HG03103 (cell line): ENCODE measurements at regions not wholly inside any gene's neighbourhood (a gene's known extent, or its start where the extent isn't known, plus 50 kb on each side); places are given as distances from the start of the nearest gene placed in this dataset.
A peak's percentile ranks its signal among the peaks of the same experiment; 100 is the strongest.
"Not testable (repeated sequence)": the region's sequence is repeated elsewhere in the genome, so short reads cannot be mapped to it uniquely, and the experiment has no call there.

Experiments
- ATAC-seq: cut with Tn5 transposase; IDR thresholded peaks from one replicate; pipeline ENCODE4 v1.9.1; 2021; ENCODE audit warnings: low read depth; ENCODE audit not compliant: unreplicated experiment

DNA sequence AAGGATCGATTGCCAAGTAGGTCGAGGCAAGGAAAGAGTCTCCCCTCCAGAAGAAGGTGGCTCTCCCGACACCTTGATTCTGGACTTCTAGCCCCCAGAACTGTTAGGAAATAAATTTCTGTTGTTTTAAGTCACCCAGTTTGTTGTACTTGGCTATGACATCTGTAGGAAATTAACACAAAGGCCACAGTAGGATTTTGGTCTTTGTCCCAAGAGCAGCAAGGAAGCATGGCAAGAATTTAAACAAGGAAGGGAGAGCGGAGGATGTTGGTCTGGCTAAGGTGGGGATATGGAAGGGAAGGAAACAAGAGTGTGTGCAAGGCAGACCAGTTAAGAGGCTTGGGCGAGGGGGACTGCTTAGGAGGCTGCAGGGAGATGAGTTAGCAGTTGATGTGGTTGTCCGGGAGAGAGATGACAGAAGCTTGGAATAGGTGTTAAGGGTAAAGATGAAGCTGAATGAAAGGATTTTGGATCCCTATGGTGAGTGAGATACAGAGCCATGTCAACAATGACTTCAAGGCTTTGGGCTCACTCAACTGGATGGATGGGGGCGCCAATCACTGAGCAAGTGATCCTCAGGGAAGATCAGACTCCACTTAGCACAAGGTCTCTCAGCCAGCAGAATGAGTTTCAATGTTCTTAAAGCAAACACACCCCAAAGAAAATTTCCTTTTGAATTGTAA is 140.5 kb upstream of the ZNF217 start:
- no peak for ATAC-seq

DNA sequence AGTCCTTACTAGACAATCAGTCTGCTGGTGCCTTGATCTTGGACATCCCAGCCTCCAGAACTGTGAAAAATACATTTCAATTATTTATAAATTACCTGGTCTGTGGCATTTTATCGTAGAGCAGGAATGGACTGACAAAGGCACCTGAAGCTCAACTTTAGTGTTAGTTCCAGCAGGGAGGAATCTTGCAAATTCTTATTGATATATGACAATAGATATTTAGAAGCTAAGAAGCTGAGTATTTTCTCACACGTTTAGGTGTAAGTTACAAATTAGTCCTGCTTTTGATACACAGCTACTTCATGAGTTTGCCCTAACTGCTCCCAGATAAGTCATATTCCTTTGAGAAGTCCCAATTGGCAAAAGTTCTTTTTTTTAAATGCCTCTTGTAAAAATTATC is 138.0 kb upstream of the ZNF217 start:
- no peak for ATAC-seq

DNA sequence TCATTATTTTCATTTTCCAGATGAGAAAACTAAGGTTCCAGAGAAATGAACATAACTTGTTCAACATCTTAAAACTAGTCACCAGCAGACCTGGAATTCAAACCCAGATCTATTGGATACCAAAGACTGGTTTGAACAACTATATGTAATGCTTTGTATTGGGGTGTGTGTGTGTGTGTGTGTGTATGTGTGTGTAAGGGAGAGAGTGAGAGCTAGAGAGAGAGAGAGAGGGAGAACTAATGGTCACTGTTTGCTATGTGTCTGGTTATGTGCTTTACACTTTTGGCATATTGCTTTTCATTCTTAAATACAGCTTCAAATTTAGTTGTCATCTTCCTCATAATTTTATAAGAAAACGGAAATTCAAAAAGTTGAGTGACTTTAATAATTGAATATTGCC is 134.7 kb upstream of the ZNF217 start:
- ATAC-seq = no peak

DNA sequence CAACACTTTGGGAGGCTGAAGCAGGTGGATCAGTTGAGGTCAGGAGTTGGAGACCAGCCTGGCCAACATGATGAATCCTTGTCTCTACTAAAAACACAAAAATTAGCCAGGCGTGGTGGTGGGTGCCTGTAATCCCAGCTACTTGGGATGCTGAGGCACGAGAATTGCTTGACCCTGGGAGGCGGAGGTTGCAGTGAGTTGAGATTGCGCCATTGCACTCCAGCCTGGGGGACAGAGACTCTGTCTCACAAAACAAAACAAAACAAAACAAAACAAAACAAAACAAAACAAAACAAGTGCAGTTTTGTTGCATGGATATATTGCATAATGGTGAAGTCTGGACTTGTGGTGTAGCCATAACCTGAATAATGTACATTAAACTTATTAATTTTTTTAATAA is 133.6 kb upstream of the ZNF217 start:
- ATAC-seq = not testable (repeated sequence)

DNA sequence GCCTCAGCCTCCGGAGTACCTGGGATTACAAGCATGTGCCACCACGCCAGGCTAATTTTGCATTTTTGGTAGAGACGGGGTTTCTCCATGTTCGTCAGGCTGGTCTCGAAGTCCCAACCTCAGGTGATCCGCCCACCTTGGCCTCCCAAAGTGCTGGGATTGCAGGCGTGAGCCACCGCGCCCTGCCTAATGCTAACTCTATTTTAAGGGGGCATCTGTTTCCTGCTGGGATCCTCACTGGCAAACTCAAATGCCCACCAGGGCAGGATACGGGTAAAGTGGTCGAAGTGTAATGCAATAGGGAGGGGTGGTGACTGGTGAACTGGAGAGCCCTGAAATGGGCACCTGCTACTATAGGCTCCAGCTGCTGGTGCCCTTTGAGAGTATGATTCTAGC is 131.9 kb upstream of the ZNF217 start:
- no peak for ATAC-seq

DNA sequence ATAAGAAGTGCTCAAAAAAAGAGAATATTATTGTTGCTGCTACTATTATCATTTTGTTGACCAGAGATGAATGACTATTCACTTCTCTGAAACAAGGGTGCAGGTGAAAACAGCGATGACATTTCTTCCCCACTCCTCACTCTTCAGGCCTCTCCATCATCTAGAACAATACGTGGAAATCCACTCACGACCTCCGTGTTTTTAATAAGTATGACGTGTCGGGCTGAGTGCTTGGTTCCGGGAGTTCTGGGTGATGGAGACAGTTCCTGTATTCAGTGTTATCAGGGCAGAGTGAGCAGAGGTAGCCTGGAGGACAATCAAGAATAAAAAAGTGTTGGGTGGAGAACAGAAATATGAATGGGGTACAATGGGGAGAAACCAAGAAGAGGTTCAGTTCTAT is 130.0 kb upstream of the ZNF217 start:
- no peak for ATAC-seq

DNA sequence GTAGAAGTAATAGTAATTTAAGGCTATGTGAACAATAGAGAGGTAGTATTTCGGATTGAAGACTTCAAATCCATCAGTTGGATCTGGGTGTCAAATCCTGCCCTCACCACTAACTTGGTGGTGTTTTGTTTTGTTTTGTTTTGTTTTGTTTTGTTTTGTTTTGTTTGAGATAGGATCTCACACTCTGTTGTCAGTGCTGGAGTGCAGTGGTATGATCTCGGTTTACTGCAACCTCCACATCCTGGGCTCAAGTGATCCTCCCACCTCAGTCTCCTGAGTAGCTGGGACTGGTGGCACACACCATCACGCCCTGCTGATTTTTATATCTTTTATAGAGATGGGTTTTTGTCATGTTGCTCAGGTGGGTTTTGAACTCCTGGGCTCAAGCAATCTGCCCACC is 129.4 kb upstream of the ZNF217 start:
- no peak for ATAC-seq

DNA sequence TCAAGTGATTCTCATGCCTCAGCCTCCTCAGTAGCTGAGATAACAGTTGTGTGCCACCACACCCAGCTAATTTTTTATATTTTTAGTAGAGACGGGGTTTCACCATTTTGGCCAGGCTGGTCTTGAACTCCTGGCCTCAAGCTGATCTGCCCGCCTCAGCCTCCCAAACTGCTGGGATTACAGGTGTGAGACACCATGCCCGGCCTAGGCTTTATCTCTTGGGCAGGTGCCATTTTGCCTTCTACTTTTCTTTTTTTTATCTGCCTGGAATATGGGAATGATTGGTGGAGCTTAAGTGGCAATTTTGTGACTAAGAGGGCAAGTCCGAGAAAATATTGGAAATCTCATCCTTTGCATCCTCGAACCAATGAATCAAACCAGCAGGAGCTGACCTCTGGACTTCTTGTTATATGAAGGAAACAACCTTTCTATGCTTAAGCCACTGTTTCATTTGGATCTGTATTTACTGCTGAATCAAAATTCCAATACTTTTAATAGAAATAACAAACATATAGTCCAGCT is 128.9 kb upstream of the ZNF217 start:
- no peak for ATAC-seq

DNA sequence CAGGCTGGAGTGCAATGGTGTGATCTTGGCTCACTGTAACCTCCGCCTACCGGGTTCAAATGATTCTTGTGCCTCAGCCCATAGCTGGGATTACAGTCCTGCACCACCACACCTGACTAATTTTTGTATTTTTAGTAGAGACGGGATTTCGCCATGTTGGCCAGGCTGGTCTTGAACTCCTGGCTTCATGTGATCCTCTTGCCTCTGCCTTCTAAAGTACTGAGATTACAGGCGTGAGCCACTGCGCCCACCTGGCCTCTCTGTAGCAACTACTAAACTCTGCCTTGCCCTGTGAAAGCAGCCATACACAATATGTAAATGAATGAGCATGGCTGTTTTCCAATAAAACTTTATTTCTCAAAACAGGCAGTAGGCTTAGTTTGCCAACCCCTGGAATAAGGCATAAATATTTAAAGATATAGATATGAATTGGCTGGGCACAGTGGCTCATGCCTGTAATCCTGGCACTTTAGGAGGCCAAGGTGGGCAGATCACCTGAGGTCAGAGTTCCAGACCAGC is 127.9 kb upstream of the ZNF217 start:
- not testable (repeated sequence) for ATAC-seq

DNA sequence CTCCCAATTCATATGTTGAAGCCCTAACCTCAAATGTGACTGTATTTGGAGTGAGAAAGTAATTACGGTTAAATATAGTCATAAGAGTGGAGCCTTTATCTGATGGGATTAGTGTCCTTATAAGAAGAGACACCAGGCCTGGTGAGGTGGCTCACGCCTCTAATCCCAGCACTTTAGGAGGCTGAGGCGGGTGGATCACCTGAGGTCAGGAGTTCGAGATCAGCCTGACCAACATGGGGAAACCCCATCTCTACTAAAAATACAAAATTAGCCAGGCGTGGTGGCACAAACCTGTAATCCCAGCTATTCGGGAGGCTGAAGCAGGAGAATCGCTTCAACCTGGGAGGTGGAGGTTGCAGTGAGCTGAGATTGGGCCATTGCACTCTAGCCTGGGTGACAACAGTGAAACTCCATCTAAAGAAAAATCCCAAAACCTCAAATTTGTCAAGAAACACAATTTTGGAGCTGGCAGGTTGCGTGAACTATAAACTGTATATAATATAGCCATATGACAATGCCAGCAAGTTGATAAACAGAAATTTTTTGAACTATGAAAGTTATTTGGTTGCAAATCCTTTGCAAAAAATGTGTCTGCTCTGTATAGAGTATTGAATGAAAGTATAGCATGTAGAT is 125.6 kb upstream of the ZNF217 start:
- not testable (repeated sequence) for ATAC-seq

DNA sequence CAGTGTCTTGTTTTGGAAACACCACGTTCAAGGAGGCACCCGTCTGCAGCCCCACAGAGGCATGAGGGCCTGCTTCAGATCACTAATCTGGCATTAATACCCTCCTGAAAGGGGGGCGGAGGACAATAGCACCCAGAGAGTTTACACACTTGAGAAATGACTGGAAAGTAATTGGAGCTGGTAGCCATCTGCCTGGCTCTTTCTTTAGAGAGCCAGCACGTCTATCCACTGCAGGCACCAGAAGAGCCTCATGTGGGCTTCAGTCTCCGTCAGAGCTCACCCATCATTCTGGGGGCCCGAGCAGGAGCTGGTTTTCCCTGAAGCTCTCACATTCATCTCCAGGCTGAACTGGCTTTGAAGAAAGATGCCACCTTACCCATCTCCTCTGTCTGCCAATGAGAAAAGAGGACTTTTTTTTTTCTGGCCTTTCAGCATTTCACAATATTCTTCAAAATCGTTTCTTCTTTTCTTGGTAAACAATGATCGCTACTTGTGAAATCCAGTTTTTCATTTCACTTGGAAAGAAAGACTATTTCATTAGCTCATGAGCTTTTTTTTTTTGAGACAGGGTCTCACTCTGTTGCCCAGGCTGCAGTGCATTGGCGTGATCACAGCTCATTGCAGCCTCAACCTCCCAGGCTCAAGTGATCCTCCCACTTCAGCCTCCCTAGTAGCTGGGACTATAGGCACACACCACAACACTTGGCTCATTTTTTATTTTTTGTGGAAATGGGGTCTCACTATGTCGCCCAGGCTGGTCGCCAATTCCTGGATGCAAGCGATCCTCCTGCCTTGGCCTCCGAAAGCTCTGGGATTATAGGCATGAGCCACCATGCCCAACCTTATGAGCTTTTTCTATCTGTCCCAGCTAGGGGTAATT is 124.7 kb upstream of the ZNF217 start:
- ATAC-seq = no peak

DNA sequence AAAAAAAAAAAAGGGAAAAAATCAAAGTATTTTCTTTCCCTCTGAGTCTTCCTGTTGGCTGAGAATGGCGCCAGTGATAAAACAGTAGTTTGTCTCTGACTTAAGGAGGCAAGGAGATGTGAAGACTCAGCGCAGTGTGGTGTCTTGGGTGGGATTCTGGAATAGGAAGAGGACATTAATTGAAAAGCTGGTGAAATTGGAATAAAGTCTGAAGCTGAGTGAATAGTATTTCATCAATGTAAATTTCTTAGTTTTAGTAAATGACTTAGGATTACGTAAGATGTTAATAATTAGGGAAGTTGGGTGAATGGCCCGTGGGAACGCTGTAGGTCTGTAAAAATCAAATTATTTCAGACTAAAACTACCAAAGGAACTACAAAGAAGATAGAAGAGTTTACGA is 122.8 kb upstream of the ZNF217 start:
- no peak for ATAC-seq

DNA sequence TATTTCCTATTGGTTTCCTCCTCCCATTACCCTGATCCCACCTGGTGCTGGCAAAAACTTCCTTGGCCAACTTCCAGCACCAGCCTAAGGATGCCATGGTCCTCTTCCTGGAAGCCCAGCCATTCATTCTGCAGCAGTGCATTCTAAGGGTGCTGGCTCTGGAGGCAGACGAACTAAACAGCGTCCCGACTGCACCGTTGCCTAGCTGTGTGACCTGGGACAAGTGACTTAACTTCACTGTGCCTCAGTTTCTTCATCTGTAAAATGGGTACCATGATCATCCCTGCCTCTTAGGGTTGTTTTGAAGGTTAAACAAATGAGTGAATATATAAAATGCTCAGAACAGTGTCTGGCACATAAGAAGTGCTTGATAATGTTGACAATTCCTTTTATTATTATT is 120.9 kb upstream of the ZNF217 start:
- ATAC-seq = no peak

DNA sequence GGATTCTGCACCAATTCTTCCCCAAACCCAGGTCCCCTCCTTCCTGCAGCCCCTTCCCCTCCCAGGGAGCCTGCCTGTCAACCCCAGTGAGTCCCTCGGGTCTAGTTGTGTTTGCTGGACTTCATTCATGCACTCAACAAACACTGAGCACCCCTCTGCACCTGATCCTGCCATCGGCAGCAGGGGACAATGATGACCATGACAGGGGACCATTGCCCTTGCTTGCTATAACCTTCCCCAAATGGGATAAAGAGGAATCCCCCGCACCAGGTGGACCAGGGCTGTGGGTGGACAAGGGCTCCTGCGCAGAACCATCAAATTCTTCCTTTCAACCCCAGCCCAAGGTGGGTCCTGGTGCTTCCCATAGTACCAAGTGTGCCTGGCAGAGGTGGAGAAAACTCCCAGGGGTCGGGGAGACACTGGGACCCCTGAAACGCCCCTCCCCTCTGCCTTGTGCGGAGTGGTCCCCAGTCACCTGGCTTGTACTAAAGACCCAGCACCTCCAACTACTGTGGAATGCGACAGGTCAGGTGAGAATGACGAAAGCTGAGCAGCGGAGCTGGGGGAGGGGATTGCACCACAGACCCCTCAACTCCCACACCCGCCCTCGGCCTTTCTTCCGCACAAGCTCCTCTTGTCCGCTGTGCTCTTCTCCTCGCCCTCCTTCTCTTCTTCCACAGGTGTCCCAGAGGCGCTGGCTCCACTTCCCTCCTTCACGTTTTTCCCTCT is 119.9 kb upstream of the ZNF217 start:
- no peak for ATAC-seq

DNA sequence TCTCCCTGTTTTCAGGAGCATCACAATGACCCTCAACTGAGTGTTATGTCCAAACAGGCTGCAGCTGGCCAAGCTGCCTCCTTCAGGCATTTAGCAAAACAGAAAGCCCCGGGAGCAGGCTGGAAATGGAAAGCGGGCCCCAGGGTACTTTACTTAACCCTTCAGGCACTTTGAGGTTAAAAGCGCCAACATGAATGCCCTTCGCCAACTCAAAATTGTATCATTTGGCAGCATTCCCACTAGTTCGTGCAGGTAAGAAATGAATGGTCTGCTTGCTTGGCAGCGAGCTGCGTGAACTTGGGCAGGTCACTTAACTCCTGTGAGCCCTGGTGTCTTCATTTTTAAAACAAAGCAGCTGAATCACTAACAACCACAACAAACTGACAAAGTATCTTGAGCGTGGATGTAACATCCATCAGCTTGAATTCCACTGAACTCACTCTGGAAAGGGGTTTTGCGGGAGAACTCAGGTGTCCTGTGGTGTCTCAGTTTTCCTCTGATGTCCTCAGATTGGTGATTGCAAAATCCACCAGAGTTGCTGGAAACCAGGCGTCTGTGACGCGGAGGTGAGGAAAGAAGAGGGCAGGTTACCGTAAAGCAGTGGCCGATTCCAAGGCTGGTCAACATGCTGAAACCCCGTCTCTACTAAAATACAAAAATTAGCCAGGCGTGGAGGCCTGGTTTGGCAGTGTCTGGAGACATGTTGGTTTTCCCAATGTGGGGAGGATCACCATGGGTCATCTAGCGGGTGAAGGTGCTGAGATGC is 118.8 kb upstream of the ZNF217 start:
- no peak for ATAC-seq

DNA sequence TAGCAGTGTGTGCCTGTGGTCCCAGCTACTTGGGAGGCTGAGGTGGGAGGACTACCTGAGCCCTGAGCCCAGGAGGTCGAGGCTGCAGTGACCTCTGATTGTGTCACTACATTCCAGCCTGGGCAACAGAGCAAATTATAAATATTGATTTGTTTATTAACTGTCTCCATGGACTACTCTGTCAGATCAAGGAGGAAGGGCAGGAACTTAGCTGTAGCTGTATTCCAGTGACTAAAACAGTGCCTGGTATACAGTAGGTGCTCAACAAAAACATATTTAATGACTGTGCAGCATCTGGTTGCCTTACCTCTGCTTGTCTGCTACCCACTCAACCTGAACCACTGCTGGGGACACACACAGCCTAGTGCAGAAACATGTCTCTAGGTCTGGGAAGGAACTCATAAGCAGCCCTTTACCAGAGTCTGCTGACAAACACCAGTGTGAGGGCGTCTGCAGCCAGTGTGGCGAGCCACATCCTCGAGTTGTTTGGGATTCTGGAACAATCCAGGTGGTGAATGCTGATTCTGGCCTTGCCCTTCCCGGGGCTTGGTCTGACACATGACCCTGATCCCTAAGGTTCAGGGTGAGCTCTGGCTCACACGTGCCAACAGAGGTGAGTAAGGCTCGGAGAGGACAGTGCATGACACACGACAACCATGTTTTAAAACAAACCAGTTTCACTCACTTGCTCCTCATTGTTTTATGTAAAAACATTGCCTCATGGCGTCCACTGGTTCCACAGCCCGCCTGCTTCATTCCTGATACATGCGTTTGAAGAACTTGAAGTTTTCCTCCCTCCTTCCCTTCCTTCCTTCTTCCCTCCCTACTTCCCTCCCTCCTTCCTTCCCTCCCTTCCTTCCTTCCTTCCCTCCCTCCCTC is 117.9 kb upstream of the ZNF217 start:
- ATAC-seq = no peak

DNA sequence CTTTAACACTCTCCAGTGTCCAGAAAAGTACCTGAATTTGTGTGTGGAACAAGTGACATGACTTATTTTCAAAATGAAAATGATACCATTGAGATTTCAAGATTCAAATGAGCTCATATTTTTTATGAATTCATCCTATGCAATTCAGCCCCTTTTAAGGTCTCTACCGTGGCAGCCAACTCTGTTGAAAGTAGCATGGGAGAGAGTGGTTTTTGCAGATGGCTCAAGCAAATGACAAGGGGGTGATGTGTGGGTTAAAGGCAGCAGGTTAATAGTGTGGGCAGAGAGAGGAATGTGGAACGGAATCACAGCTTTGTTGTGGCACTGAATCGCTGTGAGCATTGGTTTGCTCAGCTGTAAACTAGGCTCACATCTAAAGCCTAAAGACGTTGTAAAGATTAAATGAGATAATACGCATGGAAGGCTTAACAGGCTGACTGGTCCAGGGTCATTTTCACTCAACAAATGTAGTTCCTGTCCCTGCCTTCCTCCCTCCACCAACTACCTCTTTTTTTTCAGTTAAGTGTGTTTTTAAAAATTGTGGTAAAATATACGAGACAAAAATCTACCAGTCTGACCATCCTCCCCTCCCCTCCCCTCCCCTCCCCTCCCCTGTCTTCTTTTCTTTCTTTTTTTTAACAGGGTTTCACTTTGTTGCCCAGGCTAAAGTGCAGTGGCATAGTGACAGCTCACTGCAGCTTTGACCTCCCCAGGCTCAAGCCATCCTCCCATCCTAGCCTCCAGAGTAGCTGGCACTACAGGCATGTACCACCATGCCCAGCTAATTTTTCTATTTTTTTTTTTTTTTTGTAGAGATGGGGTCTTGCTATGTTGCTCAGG is 114.7 kb upstream of the ZNF217 start:
- peak; percentile 43 for ATAC-seq
